Mammary epithelial cell (primary cell): ENCODE measurements at regions not wholly inside any gene's neighbourhood (a gene's known extent, or its start where the extent isn't known, plus 50 kb on each side); places are given as distances from the start of the nearest gene placed in this dataset.

Source experiments
- EZH2 ChIP-seq: IDR thresholded peaks from 2 replicates; pipeline ENCODE4 v1.6.1; 2012; ENCODE audit warnings: low read length, inconsistent platforms, borderline replicate concordance
- TF ChIP-seq, protein P1 (sequence below), 2 donors: IDR thresholded peaks in 1 of 2; conservative IDR thresholded peaks in 1 of 2; 2 replicates each; pipeline ENCODE4 v1.5.1; 2011 to 2012; ENCODE audit warnings: inconsistent platforms in 2 of 2, low read length in 2 of 2, mild to moderate bottlenecking in 2 of 2, control low read depth in 1 of 2, low read depth in 1 of 2; ENCODE audit not compliant: insufficient read depth in 1 of 2; ENCODE audit errors: extremely low read depth in 1 of 2

- TF ChIP-seq, protein P1, sequence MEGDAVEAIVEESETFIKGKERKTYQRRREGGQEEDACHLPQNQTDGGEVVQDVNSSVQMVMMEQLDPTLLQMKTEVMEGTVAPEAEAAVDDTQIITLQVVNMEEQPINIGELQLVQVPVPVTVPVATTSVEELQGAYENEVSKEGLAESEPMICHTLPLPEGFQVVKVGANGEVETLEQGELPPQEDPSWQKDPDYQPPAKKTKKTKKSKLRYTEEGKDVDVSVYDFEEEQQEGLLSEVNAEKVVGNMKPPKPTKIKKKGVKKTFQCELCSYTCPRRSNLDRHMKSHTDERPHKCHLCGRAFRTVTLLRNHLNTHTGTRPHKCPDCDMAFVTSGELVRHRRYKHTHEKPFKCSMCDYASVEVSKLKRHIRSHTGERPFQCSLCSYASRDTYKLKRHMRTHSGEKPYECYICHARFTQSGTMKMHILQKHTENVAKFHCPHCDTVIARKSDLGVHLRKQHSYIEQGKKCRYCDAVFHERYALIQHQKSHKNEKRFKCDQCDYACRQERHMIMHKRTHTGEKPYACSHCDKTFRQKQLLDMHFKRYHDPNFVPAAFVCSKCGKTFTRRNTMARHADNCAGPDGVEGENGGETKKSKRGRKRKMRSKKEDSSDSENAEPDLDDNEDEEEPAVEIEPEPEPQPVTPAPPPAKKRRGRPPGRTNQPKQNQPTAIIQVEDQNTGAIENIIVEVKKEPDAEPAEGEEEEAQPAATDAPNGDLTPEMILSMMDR (conservative IDR thresholded peaks at IDR 0.05 in 1 of 2, IDR thresholded peaks at IDR 0.05 in 1 of 2; ENCODE audit: extremely low read depth in 1 of 2, insufficient read depth in 1 of 2, low read depth in 1 of 2, low read length in 2 of 2): no peak
- no peak for TF ChIP-seq EZH2
Measured at GRCh38 chr6:85798931-85799652, 156.4 kb upstream of the SYNCRIP start.
